ENCODE measurements at regions not wholly inside any gene's neighbourhood (a gene's known extent, or its start where the extent isn't known, plus 50 kb on each side); places are given as distances from the start of the nearest gene placed in this dataset.

GRCh38 chr12:67074072-67074471, 195.1 kb upstream of the CAND1 start:
- no peak for DNase-seq (ENCODE audit: extremely low read depth, insufficient read length)
- Histone ChIP-seq H3K4me3 (replicated peaks; ENCODE audit: low read depth, low read length) (no peak overlapping the region), H3K36me3 (ENCODE audit: control insufficient read depth, insufficient read depth, low read length) (no peaks in the 10 kb centered on the region), H3K27me3 (replicated peaks; ENCODE audit: control insufficient read depth, insufficient read depth, low read length) (peaks cover 5% of the 10 kb centered on the region)
- no peak for TF ChIP-seq CTCF (IDR thresholded peaks at IDR 0.05; ENCODE audit: insufficient read depth, low read length, poor library complexity, severe bottlenecking)

- H3K4me3 ChIP-seq (replicated peaks; ENCODE audit: low read depth, low read length), result no peak overlapping the region
- H3K27me3 ChIP-seq (replicated peaks; ENCODE audit: control insufficient read depth, insufficient read depth, low read length), result no peaks in the 10 kb centered on the region
- TF ChIP-seq CTCF (IDR thresholded peaks at IDR 0.05; ENCODE audit: insufficient read depth, low read length, poor library complexity, severe bottlenecking), result no peak
- no peaks in the 10 kb centered on the region for H3K36me3 ChIP-seq (ENCODE audit: control insufficient read depth, insufficient read depth, low read length)
- no peak for DNase-seq (ENCODE audit: extremely low read depth, insufficient read length)
These were observed 191.5 kb upstream of the CAND1 start for GRCh38 chr12:67077617-67078016.

GRCh38 chr12:67078957-67079356, 190.2 kb upstream of the CAND1 start:
- no peak for TF ChIP-seq CTCF (IDR thresholded peaks at IDR 0.05; ENCODE audit: insufficient read depth, low read length, poor library complexity, severe bottlenecking)
- Histone ChIP-seq H3K4me3 (replicated peaks; ENCODE audit: low read depth, low read length) (no peak overlapping the region), H3K27me3 (replicated peaks; ENCODE audit: control insufficient read depth, insufficient read depth, low read length) (no peaks in the 10 kb centered on the region), H3K36me3 (ENCODE audit: control insufficient read depth, insufficient read depth, low read length) (no peaks in the 10 kb centered on the region)
- DNase-seq (ENCODE audit: extremely low read depth, insufficient read length), result no peak

GRCh38 chr12:67080637-67081036, 188.5 kb upstream of the CAND1 start:
- Histone ChIP-seq H3K36me3 (ENCODE audit: control insufficient read depth, insufficient read depth, low read length) (no peaks in the 10 kb centered on the region), H3K4me3 (replicated peaks; ENCODE audit: low read depth, low read length) (no peak overlapping the region), H3K27me3 (replicated peaks; ENCODE audit: control insufficient read depth, insufficient read depth, low read length) (no peaks in the 10 kb centered on the region)
- no peak for DNase-seq (ENCODE audit: extremely low read depth, insufficient read length)
- TF ChIP-seq CTCF (IDR thresholded peaks at IDR 0.05; ENCODE audit: insufficient read depth, low read length, poor library complexity, severe bottlenecking), result no peak

GRCh38 chr12:67082221-67082620, 186.9 kb upstream of the CAND1 start:
- no peaks in the 10 kb centered on the region for H3K27me3 ChIP-seq (replicated peaks; ENCODE audit: control insufficient read depth, insufficient read depth, low read length)
- no peak for DNase-seq (ENCODE audit: extremely low read depth, insufficient read length)
- H3K36me3 ChIP-seq (ENCODE audit: control insufficient read depth, insufficient read depth, low read length), result no peaks in the 10 kb centered on the region
- no peak for TF ChIP-seq CTCF (IDR thresholded peaks at IDR 0.05; ENCODE audit: insufficient read depth, low read length, poor library complexity, severe bottlenecking)
- H3K4me3 ChIP-seq (replicated peaks; ENCODE audit: low read depth, low read length), result no peak overlapping the region

- TF ChIP-seq CTCF (IDR thresholded peaks at IDR 0.05; ENCODE audit: insufficient read depth, low read length, poor library complexity, severe bottlenecking), result no peak
- no peaks in the 10 kb centered on the region for H3K27me3 ChIP-seq (replicated peaks; ENCODE audit: control insufficient read depth, insufficient read depth, low read length)
- DNase-seq (ENCODE audit: extremely low read depth, insufficient read length), result no peak
- H3K36me3 ChIP-seq (ENCODE audit: control insufficient read depth, insufficient read depth, low read length), result no peaks in the 10 kb centered on the region
- H3K4me3 ChIP-seq (replicated peaks; ENCODE audit: low read depth, low read length), result no peak overlapping the region
These were observed 183.5 kb upstream of the CAND1 start for GRCh38 chr12:67085699-67086098.
